Posterior cingulate gyrus (tissue), 11 donors: ENCODE measurements at regions not wholly inside any gene's neighbourhood (a gene's known extent, or its start where the extent isn't known, plus 50 kb on each side); places are given as distances from the start of the nearest gene placed in this dataset.
"Not testable (repeated sequence)": the region's sequence is repeated elsewhere in the genome, so short reads cannot be mapped to it uniquely, and the experiment has no call there.

Source experiments
- DNase-seq, 10 donors: peaks; one replicate each; pipeline versions ENCODE4 v3.0.0 to v3.0.0-alpha.2; 2020 to 2021; ENCODE audit warnings: mixed read lengths in 3 of 10
- intact Hi-C: fragments of 100-400 bp; cut with DNase I; formaldehyde crosslinking; loops from one replicate; pipeline ENCODE4 v1.15.1; 2023

DNA sequence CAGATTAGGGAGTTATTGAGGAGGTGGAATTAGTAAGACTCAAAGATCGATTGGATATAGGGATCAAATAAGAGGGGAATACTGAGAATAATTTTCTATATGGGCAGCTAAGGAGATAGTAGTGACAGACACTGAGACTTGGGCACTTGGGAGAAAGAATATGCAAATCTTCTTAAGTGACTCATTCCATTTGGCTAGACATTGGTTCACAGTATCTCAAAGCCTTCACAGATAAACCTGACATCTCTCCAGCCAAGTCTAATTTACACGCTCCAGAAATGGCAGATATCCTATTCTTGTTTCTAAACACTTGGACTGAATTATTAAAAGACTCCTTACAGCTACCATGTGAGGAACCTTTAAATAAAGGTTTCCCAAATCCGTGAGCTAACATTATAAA, 104.6 kb upstream of the ADAMTS9 start:
- no peak for DNase-seq

DNA sequence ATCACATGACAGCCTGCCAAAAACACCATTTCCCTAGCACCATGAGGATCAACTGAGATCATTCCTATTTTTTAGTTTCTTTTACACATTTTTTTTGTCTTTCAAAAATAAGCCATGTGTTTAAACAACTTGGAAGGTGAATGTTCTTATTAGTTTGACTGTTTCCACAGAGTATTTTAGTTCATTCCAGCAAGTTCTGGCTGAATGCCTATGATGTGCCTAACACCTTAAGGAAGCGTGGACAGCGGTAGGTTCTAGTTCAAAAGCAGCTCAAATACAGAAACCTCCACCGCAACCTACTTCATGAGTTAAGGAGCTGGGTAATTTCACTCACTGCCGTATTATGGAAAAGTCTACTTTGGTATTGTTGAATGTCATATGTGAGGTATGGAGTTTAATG, 101.3 kb upstream of the ADAMTS9 start:
- DNase-seq = no peak

More for the DNA sequence above, 104.6 kb upstream of the ADAMTS9 start:
- intact Hi-C loops = no loop called here

DNA sequence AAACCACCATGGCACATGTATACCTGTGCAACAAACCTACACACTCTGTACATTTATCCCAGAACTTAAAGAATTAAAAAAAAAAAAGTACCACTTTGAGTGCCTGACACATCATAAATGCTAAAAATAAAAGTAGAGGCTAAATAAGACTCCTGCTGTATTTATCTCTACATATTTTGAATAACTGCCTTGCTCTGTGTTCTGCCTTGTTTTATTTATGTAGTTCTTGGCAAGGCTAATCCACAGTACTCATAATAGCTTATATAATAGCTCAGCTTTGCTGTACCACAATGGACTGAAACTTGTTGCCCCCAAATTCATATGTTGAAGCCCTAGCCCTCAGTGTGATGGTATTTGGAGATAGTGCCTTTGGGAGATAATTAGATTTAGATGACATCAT, 95.4 kb upstream of the ADAMTS9 start:
- intact Hi-C loops = no loop called here
- no peak for DNase-seq

More for the DNA sequence above, 101.3 kb upstream of the ADAMTS9 start:
- intact Hi-C loops = no loop called here

DNA sequence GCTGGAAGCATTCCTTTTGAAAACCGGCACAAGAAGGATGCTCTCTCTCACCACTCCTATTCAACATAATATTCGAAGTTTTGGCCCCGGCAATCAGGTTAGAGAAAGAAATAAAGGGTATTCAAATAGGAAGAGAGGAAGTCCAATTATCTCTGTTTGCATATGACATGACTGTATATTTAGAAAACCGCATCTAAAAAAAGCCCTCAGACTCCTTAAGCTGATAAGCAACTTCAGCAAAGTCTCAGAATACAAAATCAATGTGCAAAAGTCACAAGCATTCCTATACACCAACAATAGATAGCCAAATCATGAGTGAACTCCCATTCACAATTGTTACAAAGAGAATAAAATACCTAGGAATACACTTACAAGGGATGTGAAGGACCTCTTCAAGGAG, 93.1 kb upstream of the ADAMTS9 start:
- intact Hi-C loops, DNase-seq: not testable (repeated sequence)

DNA sequence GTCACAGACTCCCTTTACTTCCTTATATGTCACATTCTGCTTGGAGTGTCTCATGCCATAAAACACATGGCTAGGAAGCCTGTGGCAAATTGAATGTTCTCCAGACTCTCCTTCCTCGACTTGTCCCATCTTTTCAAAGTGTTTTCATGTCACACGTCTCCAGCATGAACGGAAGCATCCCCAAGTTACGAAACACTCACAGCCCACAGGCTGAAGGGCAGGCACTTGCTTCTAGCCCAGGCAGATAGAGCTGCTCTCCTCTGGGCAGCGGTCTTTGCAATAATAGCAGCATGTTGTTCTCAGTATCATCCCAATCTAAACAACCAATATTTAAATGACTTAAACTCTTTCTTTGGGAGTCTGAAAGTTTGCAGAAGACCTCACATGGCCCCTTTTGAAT, 85.3 kb upstream of the ADAMTS9 start:
- DNase-seq = no peak
- intact Hi-C loops = no loop called here

DNA sequence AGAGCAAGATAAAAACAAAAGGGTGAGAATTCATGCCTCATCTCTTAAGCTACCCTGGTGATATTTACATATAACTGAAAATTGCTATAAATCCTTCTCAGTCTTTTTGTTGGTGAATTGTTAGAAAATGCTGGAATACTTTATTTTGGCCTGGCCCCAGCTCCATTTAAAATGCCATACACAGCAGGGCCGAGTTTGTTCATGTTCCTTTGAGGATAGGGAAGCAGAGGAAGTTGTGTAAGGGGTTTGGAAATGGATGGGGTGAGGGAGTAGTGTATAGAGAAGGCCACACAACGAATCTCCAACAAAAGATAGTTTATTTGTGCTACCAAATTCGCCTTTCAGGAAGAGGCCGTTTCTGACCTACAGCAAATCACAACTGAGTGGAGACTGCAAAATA, 78.6 kb upstream of the ADAMTS9 start:
- no peak for DNase-seq
- intact Hi-C loops = no loop called here

DNA sequence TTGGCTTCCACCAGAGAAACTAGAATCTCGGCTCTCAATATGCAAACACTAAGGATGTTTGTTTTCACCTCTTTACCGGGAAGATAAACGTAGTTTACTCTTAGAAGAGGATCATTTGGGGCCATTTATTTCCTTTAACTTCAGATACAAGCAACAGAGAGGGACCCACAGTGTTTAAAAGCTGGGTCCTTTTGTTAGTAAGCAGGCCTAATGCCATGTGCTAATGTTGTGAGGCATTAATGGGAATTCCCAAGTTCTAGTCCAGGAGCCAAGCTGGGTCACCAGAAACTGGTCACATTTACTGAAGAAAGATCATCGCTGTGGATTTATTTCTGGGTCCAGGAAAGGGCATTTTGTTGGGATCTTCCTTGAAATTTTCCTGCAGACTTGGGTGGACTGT, 78.1 kb upstream of the ADAMTS9 start:
- DNase-seq = no peak
- intact Hi-C loops = no loop called here

DNA sequence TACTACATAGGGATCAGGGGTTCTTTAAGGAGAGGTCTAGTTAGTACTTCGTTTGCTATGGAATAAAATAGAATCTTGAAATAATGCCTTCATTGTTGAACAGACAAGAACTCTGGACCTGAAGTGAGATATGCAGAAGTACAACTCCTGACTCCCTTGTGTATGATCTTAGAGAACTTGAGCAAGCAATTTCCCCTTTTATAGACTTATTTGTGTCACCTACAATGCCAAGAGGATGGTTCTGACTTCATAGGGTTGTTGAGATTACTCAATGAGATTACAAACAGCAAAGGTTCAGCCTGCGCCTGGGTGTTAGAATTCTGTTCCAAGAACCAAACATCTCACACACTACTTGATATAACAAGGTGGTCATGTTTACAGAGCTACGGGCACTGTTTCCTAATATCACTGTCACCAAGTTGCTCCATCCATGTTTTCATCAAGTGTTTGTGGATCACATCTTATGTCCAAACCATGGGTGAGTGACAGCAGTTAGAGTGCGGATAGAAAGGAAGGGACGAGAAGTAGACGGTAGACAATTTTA, 76.7 kb upstream of the ADAMTS9 start:
- DNase-seq = no peak
- intact Hi-C loops = no loop called here

DNA sequence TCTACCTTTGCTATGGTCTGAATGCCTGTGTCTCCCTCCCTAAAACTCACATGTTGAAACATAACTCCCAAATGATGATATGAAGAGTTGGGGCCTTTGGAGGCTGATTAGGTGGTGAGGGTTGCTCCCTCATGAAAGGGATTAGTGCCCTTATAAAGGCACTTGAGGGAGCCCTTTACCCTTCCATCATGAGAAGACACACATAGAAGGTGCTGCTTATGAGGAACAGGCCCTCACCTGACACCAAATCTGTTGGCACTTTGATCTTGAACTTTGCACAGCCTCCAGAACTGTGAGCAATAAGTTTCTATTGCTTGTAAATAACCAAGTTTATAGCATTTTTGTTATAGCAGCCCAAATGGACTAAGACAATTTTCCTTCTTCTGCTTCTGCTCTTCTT, 76.2 kb upstream of the ADAMTS9 start:
- DNase-seq = no peak
- intact Hi-C loops = no loop called here

DNA sequence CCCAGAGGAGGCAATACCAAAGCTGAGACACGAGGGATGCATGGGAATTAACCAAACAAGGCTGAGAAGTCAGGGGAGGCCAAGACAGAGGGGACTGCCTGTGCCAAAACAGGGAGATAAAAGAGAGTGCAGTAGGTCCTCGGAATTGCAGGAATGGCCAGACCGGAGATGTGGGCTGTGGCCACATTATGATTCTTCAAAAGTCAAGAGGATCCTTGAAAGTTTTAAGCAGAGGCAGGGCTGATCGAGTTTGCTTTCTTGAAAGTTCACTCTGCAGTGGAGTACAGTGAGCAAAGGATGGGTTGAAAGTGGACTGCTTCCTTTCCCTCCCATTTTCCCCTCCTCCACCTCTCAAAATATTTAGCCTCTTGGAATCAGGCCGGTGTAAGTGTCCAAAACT, 73.9 kb upstream of the ADAMTS9 start:
- intact Hi-C loops = no loop called here
- no peak for DNase-seq

DNA sequence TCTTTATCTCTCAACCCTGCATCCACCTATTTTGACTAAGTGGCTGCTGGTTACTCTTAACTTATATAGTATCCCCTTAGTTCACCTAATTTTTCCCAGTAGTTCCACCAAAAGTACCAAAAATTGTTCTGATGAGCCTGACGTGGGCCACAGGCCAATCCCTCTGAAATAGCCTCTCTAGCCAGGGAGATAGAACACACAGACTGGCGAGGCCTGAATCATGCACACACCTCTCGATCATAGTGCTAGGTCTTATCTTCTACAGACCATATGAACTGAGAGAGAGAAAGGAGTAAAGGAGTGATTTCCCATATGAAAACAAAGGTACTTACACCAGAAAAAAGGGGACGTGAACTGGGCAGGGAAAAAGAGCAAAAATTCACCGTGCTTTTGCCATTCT, 72.5 kb upstream of the ADAMTS9 start:
- no peak for DNase-seq
- intact Hi-C loops = no loop called here

DNA sequence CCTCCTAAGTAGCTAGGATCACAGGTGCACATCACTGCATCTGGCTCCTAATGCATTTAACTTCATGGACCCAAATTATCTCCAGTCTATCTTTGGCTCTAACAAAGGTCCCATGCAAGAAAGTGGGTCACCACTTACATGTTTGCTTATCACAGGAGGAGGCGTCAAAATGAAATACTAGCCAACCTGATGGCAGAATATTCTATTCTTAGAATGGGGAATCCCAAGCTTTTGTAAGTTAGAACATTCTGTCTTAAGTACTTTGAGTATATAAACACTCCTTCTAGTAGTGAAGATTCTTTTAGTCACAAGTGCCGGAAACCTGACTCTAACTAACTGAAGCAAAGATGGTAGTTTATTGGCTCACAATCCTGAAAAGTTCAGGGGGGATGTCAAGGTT, 72.0 kb upstream of the ADAMTS9 start:
- intact Hi-C loops = no loop called here
- no peak for DNase-seq

DNA sequence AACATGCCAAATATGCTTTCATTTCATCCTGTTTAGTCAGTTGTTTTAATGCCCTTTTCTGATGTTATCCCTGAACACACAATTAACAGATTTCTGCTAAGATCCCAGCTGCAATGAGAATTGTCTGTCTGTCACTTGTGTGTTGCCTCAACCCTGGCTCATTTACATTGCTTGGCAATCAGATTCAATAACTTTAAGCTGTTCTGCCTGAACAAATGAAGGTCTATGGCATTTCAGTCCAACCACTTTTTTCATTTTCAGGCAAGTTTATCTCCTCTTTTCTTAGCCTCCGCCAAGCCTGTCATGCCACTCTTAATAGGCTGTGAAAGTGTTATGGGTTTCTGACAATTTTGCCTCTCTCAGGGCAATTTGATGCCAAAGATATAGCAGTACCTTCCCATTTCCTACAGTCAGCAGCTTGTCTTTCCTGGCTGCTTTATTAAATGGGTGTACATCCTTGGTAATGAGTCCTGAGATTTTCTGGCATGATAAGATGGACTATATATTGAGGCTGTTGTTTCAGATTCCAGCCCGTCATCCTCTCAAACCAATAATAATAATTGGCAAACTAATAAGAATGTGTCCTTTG, 68.7 kb upstream of the ADAMTS9 start:
- no peak for DNase-seq
- intact Hi-C loops = no loop called here

DNA sequence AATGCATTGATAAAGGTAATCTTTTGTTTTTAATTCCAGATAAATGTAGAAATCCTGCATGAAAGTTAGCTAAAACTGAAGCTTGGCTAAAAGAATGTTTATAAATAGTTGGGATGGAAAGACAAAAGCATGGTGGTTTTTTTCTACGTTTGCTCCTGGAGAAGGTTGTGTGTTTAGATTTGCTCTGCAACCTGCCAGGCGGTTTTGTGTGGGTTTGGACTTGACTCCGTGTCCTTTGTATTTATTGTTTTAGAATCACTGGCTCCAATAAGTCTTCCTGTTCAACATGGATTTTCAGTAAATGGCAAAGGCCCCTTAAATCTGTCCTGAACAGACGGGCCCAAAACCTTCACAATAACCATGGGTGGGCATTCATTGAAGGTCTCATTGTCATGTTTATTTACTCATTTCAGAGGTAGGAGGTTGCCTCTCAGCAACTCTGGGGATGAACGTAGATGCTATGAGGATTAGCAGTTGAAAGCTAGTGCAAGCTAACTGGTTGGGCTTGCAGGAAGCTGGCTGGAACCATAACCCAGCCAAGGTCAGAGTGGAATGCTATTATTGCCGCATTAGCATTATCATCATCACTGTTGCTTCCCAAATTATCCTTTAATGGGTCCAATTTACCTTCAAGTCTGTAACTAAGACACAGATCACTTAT, 60.6 kb upstream of the ADAMTS9 start:
- intact Hi-C loops = no loop called here

DNA sequence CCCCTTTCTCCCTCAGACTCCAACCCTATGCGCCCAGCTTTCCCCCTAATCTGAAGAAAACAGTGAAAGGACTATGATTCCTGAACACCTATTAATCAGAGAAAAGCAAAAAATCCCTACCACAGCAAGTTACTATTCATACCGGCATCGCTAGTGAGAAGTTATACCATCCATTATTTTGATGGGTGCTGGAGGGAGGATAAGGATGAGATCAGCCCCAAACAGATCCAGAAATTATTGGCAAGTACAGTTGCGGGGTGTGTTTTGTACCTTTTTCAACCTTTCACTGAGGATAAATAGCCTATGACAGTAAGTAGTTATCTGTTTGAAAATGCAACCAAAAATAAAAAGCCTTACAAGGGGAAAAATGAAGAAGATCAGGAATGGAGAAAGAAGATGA, 59.9 kb upstream of the ADAMTS9 start:
- no peak for DNase-seq
- intact Hi-C loops = no loop called here

More for the DNA sequence above, 60.6 kb upstream of the ADAMTS9 start:
- DNase-seq = no peak

DNA sequence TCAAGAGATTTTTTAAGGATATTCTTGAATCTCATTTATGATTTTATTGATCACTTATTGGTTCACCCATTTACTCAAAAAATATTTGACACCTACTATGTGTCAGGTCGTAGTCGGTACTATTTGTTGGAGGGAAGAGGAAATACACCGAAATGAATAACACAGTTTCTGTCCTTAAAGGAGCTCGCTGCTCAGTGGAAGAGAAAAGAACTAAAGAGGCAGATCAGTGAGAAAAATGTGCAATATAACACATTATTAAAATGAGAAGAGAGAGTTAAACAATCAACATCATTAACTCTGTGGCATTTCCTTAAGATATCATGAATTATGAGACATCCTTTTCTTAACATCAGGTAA, 56.1 kb upstream of the ADAMTS9 start:
- intact Hi-C loops = no loop called here
- DNase-seq = no peak

DNA sequence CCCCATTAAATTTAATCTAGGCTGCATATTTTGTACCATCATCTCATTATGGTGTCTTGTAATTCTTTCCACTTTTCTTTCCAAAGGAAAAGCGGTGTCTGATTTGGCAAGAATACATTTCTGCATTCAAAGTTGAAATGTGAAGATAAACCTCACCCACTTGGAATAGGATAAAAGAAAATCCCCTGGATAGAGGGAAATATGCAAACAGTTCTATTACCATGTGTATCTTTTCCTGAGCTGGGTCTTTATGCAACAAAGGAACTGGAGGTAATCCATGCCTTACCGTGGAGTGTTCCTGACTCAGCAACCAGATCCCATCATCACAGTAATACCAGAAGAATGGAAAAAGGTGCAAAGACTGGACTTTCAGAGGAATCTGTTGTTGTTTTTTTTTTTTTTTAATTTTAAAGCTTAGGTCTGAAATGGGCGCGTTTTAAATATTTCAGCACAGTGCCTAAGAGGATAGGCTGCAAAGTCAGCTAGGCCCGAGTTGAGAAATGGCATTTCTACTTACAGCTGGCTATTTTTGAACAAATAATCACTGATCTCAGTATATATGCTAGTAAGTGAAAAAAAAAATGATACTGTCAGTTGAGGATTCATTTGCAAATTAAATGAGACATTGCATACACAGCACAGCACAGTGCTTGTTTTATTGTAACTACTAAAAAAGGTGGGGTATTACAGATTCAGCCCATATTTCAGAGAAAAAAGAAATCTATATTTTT, 55.5 kb upstream of the ADAMTS9 start:
- DNase-seq = no peak
- intact Hi-C loops = no loop called here

DNA sequence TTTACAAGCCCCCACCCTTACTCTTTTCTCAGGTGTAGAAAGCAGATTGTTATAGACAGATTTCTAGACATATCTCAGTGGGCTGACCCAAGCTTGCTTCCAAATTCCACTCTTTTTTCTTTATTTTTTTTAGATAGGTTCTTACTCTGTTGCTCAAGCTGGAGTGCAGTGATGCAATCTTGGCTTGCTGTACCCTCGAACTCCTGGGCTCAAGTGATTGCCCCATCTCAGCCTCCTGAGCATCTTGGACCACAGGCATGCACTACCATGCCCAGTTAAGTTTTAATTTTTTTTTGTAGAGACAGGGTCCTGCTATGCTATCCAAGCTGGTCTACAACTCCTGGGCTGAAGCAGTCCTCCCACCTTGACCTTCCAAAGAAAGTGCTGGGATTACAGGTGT, 53.5 kb upstream of the ADAMTS9 start:
- DNase-seq = no peak
- intact Hi-C loops = no loop called here

DNA sequence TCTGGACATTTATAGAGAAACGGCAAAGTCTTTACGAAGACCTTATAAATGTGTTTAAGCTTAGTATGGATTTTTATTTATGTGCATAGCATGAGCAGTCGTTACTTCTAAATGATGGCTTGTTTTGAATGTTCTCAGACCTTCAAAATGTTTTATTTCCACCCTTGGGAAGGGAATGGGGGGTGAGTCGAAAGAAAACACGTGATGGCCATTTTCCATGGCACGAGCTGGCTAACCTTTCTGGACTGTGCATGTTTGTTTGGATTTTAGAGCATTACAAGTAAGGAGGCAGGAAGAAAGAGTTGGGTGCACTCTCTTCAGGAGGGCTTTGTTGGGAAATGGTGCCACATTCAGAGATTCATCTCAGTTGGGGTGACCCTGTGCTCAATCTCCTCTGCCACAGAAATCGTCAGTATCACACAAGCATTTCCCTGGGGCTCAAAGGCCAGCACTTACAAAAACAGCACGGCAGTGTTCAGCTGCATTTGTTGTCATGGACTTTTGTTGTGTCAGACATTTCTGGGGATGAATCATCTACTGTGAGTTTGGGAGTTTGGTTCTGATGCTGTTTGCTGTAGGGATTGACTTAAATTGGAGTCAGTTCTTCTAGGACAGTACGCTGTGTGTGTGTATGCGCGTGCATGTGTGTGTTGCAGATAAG, 52.3 kb upstream of the ADAMTS9 start:
- no peak for DNase-seq
- intact Hi-C loops = no loop called here
